ENCODE measurements at regions not wholly inside any gene's neighbourhood (a gene's known extent, or its start where the extent isn't known, plus 50 kb on each side); places are given as distances from the start of the nearest gene placed in this dataset.
"Not testable (repeated sequence)": the region's sequence is repeated elsewhere in the genome, so short reads cannot be mapped to it uniquely, and the experiment has no call there.

DNA sequence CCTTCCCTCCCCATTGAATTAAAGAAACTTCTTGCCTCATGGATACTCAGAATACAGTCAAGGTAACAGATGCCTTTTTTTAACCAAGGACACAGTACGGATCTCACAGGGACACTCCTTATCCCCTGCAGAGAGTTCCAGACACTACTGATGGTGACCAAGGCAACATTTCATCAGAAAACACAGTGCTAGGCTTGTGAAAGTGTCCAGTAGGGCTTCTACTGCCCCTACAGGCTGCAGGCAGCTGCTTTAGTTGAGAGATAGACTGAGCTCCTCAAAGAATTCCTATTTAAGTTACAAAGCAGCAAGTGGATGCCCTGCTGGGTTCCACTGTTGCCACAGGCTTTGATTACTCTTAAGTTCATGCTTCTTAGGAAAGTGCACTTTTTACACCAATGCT, 2137.8 kb upstream of the DEFB115 start:
- not testable (repeated sequence) for DNase-seq (ENCODE audit: low read depth in 2 of 2)

DNA sequence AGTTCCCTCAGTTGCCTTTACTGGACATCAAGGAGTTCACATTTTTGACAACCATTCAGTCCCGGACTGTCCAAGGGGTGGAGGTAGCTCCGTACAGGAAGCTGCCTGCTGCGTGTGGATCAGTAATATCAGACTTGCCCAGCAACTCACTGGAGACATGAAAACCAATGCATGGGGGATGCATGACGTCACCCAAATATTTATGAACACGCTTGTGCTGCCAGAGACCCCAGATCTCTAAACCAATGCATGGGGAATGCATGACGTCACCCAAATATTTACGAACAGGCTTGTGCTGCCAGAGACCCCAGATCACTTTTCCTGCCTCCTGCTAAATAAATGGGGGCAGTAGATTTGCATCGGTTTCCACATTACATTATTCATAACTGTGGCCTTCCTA, 2137.4 kb upstream of the DEFB115 start:
- not testable (repeated sequence) for DNase-seq (ENCODE audit: low read depth in 2 of 2)

DNA sequence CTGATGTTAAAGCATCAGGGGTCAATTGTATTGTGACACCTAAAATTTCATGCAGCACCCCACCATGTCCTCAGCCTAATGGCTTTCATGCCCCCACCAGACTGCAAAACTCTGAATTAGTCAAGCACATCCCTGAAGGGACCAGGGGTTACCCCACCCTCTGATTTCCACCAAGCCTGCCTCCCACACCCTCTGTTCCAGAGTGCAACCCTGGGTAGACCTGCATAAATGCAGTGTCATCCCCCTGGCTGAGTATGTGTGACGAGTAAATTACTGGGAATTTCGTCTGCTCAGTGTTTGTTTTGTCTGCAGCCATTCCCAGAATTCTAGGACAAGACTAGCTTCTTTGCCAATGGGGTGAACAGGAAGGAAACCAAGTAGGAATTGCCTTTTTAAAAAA, 2136.9 kb upstream of the DEFB115 start:
- DNase-seq (ENCODE audit: low read depth in 2 of 2): not testable (repeated sequence)

DNA sequence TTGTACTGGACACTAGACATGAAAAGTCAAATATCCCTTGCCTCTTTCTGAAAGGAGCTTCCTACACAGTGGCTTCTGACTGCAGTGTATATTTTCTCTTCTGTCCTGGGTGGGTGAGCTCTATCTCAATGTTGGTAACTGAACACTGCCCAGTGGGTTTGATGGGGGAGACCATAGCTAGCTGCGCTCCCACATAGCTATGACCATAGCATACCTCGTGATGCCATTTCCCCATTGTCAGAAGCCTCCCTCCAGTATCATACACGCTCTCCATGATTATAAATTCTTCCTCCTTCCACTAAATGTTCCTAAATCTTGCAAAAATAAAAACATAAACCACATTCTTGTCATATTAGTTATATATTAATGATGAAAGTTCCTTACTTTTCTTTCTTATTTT, 2134.7 kb upstream of the DEFB115 start:
- DNase-seq (ENCODE audit: low read depth in 2 of 2): not testable (repeated sequence)

DNA sequence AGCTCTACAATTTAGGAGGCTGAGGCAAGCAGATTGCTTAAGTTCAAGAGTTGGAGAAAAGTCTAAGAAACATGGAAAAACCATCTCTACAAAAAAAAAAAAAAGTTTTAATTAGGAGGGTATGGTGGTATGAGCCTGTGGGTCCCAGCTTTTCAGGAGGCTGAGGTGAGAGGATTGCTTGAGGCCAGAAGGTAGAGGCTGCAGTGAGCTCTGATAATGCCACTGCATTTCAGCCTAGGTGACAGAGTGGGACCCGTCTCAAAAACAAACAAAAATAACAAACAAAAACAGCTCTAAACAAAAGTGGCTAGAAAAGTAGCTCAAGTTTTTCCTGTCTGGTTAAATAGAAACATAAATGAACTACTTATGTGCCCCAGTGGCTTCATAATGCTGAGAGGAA, 2133.6 kb upstream of the DEFB115 start:
- no peak for DNase-seq (ENCODE audit: low read depth in 2 of 2)

All from stimulated activated CD4-positive, alpha-beta T cell treated with anti-CD3 and anti-CD28 coated beads, Interleukin-1b, Interleukin-23, amount 100 ng/mL, for 4 hours (primary cell).